ENCODE measurements at regions not wholly inside any gene's neighbourhood (a gene's known extent, or its start where the extent isn't known, plus 50 kb on each side); places are given as distances from the start of the nearest gene placed in this dataset.

- DNase-seq (ENCODE audit: unreplicated experiment) = peak; percentile 7
- no peaks in the 10 kb centered on the region for H3K4me1 Mint-ChIP-seq (ENCODE audit: insufficient read depth, unreplicated experiment)
- no peak overlapping the region for H3K4me3 Mint-ChIP-seq (ENCODE audit: unreplicated experiment)
- ChIA-PET POLR2A (interaction anchor here (0.7 kb wide), 1 partner anchor 84 kb away, joined by 3 read pairs; no protein-coding TSS in a partner anchor), CTCF (no interaction called here)
- no peak for TF ChIP-seq CTCF (IDR thresholded peaks at IDR 0.05; ENCODE audit: unreplicated experiment)
- no peaks in the 10 kb centered on the region for H3K36me3 Mint-ChIP-seq (ENCODE audit: insufficient read depth, unreplicated experiment)
- no peak overlapping the region for H3K27ac Mint-ChIP-seq (ENCODE audit: low read depth, unreplicated experiment)
- no peaks in the 10 kb centered on the region for H3K27me3 Mint-ChIP-seq (ENCODE audit: insufficient read depth, unreplicated experiment)
- intact Hi-C loops (cut with micrococcal nuclease) = no loop called here
- no TSS peak for BruUV-seq (replicated peaks)
- H3K9me3 Mint-ChIP-seq (ENCODE audit: unreplicated experiment) = no peaks in the 10 kb centered on the region
Observed at GRCh38 chr4:180456928-180457327, 1786.3 kb upstream of the TENM3 start.

GRCh38 chr4:180462116-180462515 is 1781.1 kb upstream of the TENM3 start:
- intact Hi-C loops (cut with micrococcal nuclease) = no loop called here
- ChIA-PET POLR2A (interaction anchor here (1.3 kb wide), 1 partner anchor 10 kb away, joined by 3 read pairs; no protein-coding TSS in a partner anchor), CTCF (interaction anchor here (1.0 to 1.6 kb wide), 2 partner anchors 203 to 204 kb away, joined by 3 to 4 read pairs; no protein-coding TSS in a partner anchor)
- H3K27ac Mint-ChIP-seq (ENCODE audit: low read depth, unreplicated experiment) = no peak overlapping the region
- H3K4me1 Mint-ChIP-seq (ENCODE audit: insufficient read depth, unreplicated experiment) = no peaks in the 10 kb centered on the region
- no peak overlapping the region for H3K4me3 Mint-ChIP-seq (ENCODE audit: unreplicated experiment)
- no peaks in the 10 kb centered on the region for H3K36me3 Mint-ChIP-seq (ENCODE audit: insufficient read depth, unreplicated experiment)
- H3K9me3 Mint-ChIP-seq (ENCODE audit: unreplicated experiment) = no peaks in the 10 kb centered on the region
- no TSS peak for BruUV-seq (replicated peaks)
- TF ChIP-seq CTCF (IDR thresholded peaks at IDR 0.05; ENCODE audit: unreplicated experiment) = no peak
- H3K27me3 Mint-ChIP-seq (ENCODE audit: insufficient read depth, unreplicated experiment) = no peaks in the 10 kb centered on the region
- no peak for DNase-seq (ENCODE audit: unreplicated experiment)

- H3K4me1 Mint-ChIP-seq (ENCODE audit: insufficient read depth, unreplicated experiment) = no peaks in the 10 kb centered on the region
- no peaks in the 10 kb centered on the region for H3K27me3 Mint-ChIP-seq (ENCODE audit: insufficient read depth, unreplicated experiment)
- TF ChIP-seq CTCF (IDR thresholded peaks at IDR 0.05; ENCODE audit: unreplicated experiment) = no peak
- H3K27ac Mint-ChIP-seq (ENCODE audit: low read depth, unreplicated experiment) = no peak overlapping the region
- intact Hi-C loops (cut with micrococcal nuclease) = no loop called here
- POLR2A ChIA-PET = no interaction called here
- peaks cover 3% of the 10 kb centered on the region for H3K9me3 Mint-ChIP-seq (ENCODE audit: unreplicated experiment)
- H3K4me3 Mint-ChIP-seq (ENCODE audit: unreplicated experiment) = no peak overlapping the region
- no peaks in the 10 kb centered on the region for H3K36me3 Mint-ChIP-seq (ENCODE audit: insufficient read depth, unreplicated experiment)
- BruUV-seq (replicated peaks) = no TSS peak
- no peak for DNase-seq (ENCODE audit: unreplicated experiment)
- CTCF ChIA-PET = interaction anchor here (0.7 kb wide), 1 partner anchor 9 kb away, joined by 3 read pairs; no protein-coding TSS in a partner anchor
Observed at GRCh38 chr4:180465364-180465763, 1777.8 kb upstream of the TENM3 start.

GRCh38 chr4:180483036-180483435 is 1760.2 kb upstream of the TENM3 start:
- POLR2A ChIA-PET = interaction anchor here (0.6 kb wide), 1 partner anchor 1354 kb away, joined by 3 read pairs; no protein-coding TSS in a partner anchor
- Mint-ChIP-seq H3K36me3 (ENCODE audit: insufficient read depth, unreplicated experiment) (no peaks in the 10 kb centered on the region), H3K27me3 (ENCODE audit: insufficient read depth, unreplicated experiment) (no peaks in the 10 kb centered on the region), H3K4me1 (ENCODE audit: insufficient read depth, unreplicated experiment) (peaks cover 6% of the 10 kb centered on the region), H3K4me3 (ENCODE audit: unreplicated experiment) (no peak overlapping the region), H3K27ac (ENCODE audit: low read depth, unreplicated experiment) (no peak overlapping the region), H3K9me3 (ENCODE audit: unreplicated experiment) (no peaks in the 10 kb centered on the region)
- no peak for DNase-seq (ENCODE audit: unreplicated experiment)
- CTCF ChIA-PET = no interaction called here
- intact Hi-C loops (cut with micrococcal nuclease) = no loop called here
- BruUV-seq (replicated peaks) = no TSS peak
- no peak for TF ChIP-seq CTCF (IDR thresholded peaks at IDR 0.05; ENCODE audit: unreplicated experiment)
